ENCODE measurements at regions not wholly inside any gene's neighbourhood (a gene's known extent, or its start where the extent isn't known, plus 50 kb on each side); places are given as distances from the start of the nearest gene placed in this dataset.

DNA sequence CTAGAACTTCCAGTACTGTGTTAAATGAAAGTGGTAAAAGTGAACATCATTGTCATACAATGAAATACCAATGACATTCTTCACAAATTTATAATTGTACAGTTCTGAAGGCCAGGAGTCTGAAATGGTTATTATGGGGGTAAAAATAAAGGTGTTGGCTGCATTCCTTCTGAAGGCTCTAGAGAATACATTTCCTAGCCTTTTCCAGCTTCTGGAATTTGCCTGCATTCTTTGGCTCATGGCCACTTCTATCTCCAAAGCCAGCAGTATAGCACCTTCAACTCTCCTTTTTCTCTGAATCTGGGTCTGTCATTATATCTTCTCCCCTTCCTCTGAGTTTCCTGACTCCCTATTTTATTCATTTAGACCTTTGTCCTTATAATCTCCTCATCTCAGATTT lies 1232.7 kb upstream of the TENM4 start:
- TF ChIP-seq, protein P1, sequence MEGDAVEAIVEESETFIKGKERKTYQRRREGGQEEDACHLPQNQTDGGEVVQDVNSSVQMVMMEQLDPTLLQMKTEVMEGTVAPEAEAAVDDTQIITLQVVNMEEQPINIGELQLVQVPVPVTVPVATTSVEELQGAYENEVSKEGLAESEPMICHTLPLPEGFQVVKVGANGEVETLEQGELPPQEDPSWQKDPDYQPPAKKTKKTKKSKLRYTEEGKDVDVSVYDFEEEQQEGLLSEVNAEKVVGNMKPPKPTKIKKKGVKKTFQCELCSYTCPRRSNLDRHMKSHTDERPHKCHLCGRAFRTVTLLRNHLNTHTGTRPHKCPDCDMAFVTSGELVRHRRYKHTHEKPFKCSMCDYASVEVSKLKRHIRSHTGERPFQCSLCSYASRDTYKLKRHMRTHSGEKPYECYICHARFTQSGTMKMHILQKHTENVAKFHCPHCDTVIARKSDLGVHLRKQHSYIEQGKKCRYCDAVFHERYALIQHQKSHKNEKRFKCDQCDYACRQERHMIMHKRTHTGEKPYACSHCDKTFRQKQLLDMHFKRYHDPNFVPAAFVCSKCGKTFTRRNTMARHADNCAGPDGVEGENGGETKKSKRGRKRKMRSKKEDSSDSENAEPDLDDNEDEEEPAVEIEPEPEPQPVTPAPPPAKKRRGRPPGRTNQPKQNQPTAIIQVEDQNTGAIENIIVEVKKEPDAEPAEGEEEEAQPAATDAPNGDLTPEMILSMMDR (conservative IDR thresholded peaks at IDR 0.05; ENCODE audit: low read depth, low read length), result no peak
- TF ChIP-seq POLR2A (IDR thresholded peaks at IDR 0.05; ENCODE audit: low read depth, low read length) (no peak), CHD1 (IDR thresholded peaks at IDR 0.05; ENCODE audit: low read depth, low read length) (no peak), RCOR1 (IDR thresholded peaks at IDR 0.05; ENCODE audit: insufficient replicate concordance, low read length) (no peak), SMC3 (IDR thresholded peaks at IDR 0.05; ENCODE audit: low read depth, low read length) (no peak), MXI1 (IDR thresholded peaks at IDR 0.05; ENCODE audit: borderline replicate concordance, low read depth, low read length) (no peak), RAD21 (IDR thresholded peaks at IDR 0.05; ENCODE audit: low read length) (no peak), MAFK (IDR thresholded peaks at IDR 0.05; ENCODE audit: low read depth, low read length) (no peak), MAZ (IDR thresholded peaks at IDR 0.05; ENCODE audit: borderline replicate concordance, low read depth, low read length) (no peak), NFE2L2 (IDR thresholded peaks at IDR 0.05; ENCODE audit: low read depth, low read length) (no peak), FOS (IDR thresholded peaks at IDR 0.05; ENCODE audit: low read depth, low read length) (no peak)
- TF ChIP-seq, protein P2, sequence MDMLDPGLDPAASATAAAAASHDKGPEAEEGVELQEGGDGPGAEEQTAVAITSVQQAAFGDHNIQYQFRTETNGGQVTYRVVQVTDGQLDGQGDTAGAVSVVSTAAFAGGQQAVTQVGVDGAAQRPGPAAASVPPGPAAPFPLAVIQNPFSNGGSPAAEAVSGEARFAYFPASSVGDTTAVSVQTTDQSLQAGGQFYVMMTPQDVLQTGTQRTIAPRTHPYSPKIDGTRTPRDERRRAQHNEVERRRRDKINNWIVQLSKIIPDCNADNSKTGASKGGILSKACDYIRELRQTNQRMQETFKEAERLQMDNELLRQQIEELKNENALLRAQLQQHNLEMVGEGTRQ (IDR thresholded peaks at IDR 0.05; ENCODE audit: low read depth, low read length), result no peak
